ENCODE measurements at regions not wholly inside any gene's neighbourhood (a gene's known extent, or its start where the extent isn't known, plus 50 kb on each side); places are given as distances from the start of the nearest gene placed in this dataset.

DNA sequence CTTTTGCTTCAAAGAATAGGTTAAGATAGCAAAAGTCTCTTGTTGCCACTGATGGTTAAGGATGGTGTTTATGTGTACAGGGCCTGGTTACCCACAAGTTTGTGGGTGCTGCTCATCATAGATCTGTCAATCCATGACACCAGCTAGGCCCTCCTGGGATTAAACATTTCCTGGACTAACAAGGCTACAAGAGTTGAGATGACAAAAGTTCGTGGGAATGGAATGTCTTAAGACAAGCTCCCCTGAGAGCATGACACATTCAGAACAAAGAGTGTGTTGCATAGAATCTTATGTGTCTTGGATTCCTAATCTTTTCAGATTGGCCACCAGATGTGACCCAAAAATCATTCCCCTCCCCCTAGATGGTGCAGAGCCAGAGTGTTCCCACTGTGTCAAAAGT, 592.5 kb upstream of the USP15 start:
- DNase-seq (ENCODE audit: extremely low spot score) = no peak
- POLR2A ChIA-PET = no interaction called here
- CTCF ChIA-PET = no interaction called here
- no peak for TF ChIP-seq LEF1 (IDR thresholded peaks at IDR 0.05; ENCODE audit: borderline replicate concordance)
- TF ChIP-seq SUZ12 (IDR thresholded peaks at IDR 0.05) = no peak
- no peak for TF ChIP-seq TARDBP (IDR thresholded peaks at IDR 0.05)
- TF ChIP-seq BHLHE40 (IDR thresholded peaks at IDR 0.05; ENCODE audit: borderline replicate concordance) = no peak
- TF ChIP-seq, protein P1, sequence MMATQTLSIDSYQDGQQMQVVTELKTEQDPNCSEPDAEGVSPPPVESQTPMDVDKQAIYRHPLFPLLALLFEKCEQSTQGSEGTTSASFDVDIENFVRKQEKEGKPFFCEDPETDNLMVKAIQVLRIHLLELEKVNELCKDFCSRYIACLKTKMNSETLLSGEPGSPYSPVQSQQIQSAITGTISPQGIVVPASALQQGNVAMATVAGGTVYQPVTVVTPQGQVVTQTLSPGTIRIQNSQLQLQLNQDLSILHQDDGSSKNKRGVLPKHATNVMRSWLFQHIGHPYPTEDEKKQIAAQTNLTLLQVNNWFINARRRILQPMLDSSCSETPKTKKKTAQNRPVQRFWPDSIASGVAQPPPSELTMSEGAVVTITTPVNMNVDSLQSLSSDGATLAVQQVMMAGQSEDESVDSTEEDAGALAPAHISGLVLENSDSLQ (IDR thresholded peaks at IDR 0.05) = no peak
- TF ChIP-seq FOXA1 (IDR thresholded peaks at IDR 0.05) = no peak
- no peak for TF ChIP-seq L3MBTL2 (conservative IDR thresholded peaks at IDR 0.05)
- TF ChIP-seq FOXM1 (IDR thresholded peaks at IDR 0.05; ENCODE audit: borderline replicate concordance) = no peak
- no peak for TF ChIP-seq SP1 (IDR thresholded peaks at IDR 0.05)

DNA sequence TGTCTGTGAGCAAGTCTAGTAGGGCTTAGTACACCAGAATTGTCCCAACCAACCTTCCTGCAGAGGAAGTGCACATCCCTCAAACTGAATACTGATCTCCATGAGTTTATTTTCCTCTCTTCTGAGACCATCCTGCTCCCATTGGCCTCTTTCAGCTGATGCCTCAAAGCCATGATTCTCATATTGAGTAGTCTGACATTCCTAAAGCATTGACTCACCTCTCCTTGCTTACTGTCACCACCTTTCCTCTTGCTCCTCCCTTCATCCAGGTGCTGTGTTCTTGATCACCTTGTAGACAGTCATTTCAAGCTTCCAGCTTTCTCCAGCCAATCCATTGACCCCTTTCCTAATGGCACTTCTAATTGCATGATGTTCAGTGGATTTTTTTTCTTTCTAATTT, 583.7 kb upstream of the USP15 start:
- POLR2A ChIA-PET = no interaction called here
- DNase-seq (ENCODE audit: extremely low spot score) = no peak
- TF ChIP-seq SUZ12 (IDR thresholded peaks at IDR 0.05) = no peak
- TF ChIP-seq HDGF (IDR thresholded peaks at IDR 0.05; ENCODE audit: borderline replicate concordance) = no peak
- TF ChIP-seq FOXA1 (IDR thresholded peaks at IDR 0.05) = no peak
- no peak for TF ChIP-seq FOXK2 (IDR thresholded peaks at IDR 0.05)
- TF ChIP-seq CTBP1 (IDR thresholded peaks at IDR 0.05; ENCODE audit: borderline replicate concordance) = no peak
- no peak for TF ChIP-seq ARNT (IDR thresholded peaks at IDR 0.05)
- CTCF ChIA-PET = no interaction called here

DNA sequence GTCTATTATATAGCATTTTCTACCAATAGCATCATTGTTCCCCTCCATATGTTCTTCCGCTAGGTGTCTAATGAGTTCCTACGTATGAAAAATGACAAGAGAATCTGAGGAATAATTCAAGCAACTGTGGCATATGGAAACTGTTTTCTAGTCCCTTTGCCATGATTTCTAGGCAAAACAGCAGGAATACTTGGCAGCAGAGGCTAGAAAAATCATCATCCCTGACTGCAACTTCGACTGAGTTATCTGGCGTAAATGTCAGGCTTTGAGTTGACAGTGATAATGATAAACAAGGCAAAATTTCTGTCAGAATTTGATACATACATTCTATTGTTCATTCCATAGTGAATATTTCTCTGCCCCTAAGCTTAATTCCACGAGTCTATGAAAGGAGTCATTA, 572.8 kb upstream of the USP15 start:
- no peak for DNase-seq (ENCODE audit: extremely low spot score)
- POLR2A ChIA-PET = no interaction called here
- TF ChIP-seq FOXA1 (IDR thresholded peaks at IDR 0.05) = no peak
- TF ChIP-seq L3MBTL2 (conservative IDR thresholded peaks at IDR 0.05) = no peak
- CTCF ChIA-PET = no interaction called here

DNA sequence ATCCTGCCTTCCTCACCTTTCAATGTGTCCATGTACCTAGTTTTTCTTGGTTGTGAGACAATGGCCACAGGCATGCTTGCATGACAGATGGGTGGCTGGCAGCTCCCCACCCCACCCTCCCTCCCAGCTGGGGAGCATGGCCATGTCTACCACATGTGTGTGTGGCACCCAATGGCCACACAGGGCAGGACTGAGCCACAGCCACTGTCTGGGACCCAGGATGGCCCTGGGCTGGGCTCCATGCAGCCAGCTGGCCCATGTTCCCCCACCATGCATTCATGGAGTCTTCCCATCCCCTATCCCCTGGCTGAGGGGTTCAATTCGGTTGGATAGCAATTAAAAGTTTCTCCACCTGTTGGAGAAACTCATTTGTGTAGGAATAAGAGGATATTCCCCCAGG, 566.0 kb upstream of the USP15 start:
- TF ChIP-seq SP1 (IDR thresholded peaks at IDR 0.05) (no peak), FOXA1 (IDR thresholded peaks at IDR 0.05) (no peak), FOXM1 (IDR thresholded peaks at IDR 0.05; ENCODE audit: borderline replicate concordance) (no peak), HDGF (IDR thresholded peaks at IDR 0.05; ENCODE audit: borderline replicate concordance) (no peak), BHLHE40 (IDR thresholded peaks at IDR 0.05; ENCODE audit: borderline replicate concordance) (no peak), LEF1 (IDR thresholded peaks at IDR 0.05; ENCODE audit: borderline replicate concordance) (no peak), ZNF384 (IDR thresholded peaks at IDR 0.05) (no peak), TARDBP (IDR thresholded peaks at IDR 0.05) (no peak), ARNT (IDR thresholded peaks at IDR 0.05) (no peak), L3MBTL2 (conservative IDR thresholded peaks at IDR 0.05) (no peak), SUZ12 (IDR thresholded peaks at IDR 0.05) (no peak), NFRKB (IDR thresholded peaks at IDR 0.05) (no peak), ELF4 (IDR thresholded peaks at IDR 0.05) (no peak), FOXK2 (IDR thresholded peaks at IDR 0.05) (no peak), CTBP1 (IDR thresholded peaks at IDR 0.05; ENCODE audit: borderline replicate concordance) (no peak)
- TF ChIP-seq, protein P1 (IDR thresholded peaks at IDR 0.05) = no peak
- no peak for DNase-seq (ENCODE audit: extremely low spot score)
- CTCF ChIA-PET = no interaction called here
- POLR2A ChIA-PET = no interaction called here

DNA sequence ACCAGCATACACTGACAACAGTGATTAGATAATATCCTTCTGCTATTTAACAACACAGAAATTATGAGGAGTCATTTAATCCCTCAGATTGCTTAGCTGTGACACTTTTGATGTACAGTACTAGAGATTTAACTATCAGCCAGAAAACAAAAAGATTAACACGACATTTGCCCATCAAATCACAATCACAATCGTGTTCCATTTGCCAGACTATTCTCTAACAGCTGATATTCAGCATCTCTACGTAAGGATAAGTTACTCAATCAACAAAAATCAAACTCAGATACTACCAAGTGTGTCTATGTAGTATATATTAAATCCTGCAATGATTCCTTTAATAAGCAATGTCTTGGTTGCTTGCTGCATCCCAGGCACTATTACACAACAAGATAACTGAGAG, 558.7 kb upstream of the USP15 start:
- DNase-seq (ENCODE audit: extremely low spot score) = no peak
- CTCF ChIA-PET = no interaction called here
- TF ChIP-seq L3MBTL2 (conservative IDR thresholded peaks at IDR 0.05) (no peak), SUZ12 (IDR thresholded peaks at IDR 0.05) (no peak), ZNF384 (IDR thresholded peaks at IDR 0.05) (no peak), FOXK2 (IDR thresholded peaks at IDR 0.05) (no peak), FOXM1 (IDR thresholded peaks at IDR 0.05; ENCODE audit: borderline replicate concordance) (no peak), SP1 (IDR thresholded peaks at IDR 0.05) (no peak), TARDBP (IDR thresholded peaks at IDR 0.05) (no peak), ARNT (IDR thresholded peaks at IDR 0.05) (no peak), LEF1 (IDR thresholded peaks at IDR 0.05; ENCODE audit: borderline replicate concordance) (no peak), CTBP1 (IDR thresholded peaks at IDR 0.05; ENCODE audit: borderline replicate concordance) (no peak), NFRKB (IDR thresholded peaks at IDR 0.05) (no peak), ELF4 (IDR thresholded peaks at IDR 0.05) (no peak), FOXA1 (IDR thresholded peaks at IDR 0.05) (no peak), HDGF (IDR thresholded peaks at IDR 0.05; ENCODE audit: borderline replicate concordance) (no peak), BHLHE40 (IDR thresholded peaks at IDR 0.05; ENCODE audit: borderline replicate concordance) (no peak)
- TF ChIP-seq, protein P1 (IDR thresholded peaks at IDR 0.05) = no peak
- POLR2A ChIA-PET = no interaction called here

DNA sequence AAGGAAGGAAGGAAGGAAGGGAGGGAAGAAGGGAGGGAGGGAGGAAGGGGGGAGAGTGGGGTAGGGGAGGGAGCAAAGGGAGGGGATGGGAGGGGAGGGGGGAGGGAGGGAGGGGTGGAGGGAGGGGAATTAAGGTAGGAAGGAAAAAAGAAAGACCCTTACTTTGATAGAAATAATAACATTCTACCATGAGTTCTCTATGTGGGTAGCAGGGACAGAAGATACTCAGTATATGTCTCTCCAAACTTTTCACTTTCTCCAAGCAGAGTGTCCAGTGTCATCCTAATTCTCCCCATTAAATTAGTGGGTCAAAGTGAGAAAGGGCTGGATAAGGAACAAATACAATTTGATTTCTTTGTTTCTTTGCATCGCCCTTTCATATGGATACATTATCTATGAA, 553.4 kb upstream of the USP15 start:
- no peak for DNase-seq (ENCODE audit: extremely low spot score)
- ChIA-PET POLR2A (no interaction called here), CTCF (no interaction called here)
- TF ChIP-seq CTBP1 (IDR thresholded peaks at IDR 0.05; ENCODE audit: borderline replicate concordance) (no peak), NFRKB (IDR thresholded peaks at IDR 0.05) (no peak), SUZ12 (IDR thresholded peaks at IDR 0.05) (no peak), FOXA1 (IDR thresholded peaks at IDR 0.05) (no peak), FOXK2 (IDR thresholded peaks at IDR 0.05) (no peak), LEF1 (IDR thresholded peaks at IDR 0.05; ENCODE audit: borderline replicate concordance) (no peak), L3MBTL2 (conservative IDR thresholded peaks at IDR 0.05) (no peak), HDGF (IDR thresholded peaks at IDR 0.05; ENCODE audit: borderline replicate concordance) (no peak), TARDBP (IDR thresholded peaks at IDR 0.05) (no peak), FOXM1 (IDR thresholded peaks at IDR 0.05; ENCODE audit: borderline replicate concordance) (no peak), ZNF384 (IDR thresholded peaks at IDR 0.05) (no peak), ELF4 (IDR thresholded peaks at IDR 0.05) (no peak)
- TF ChIP-seq, protein P1 (IDR thresholded peaks at IDR 0.05) = no peak

Data from HEK293T (cell line).